A549 (cell line): ENCODE measurements at regions not wholly inside any gene's neighbourhood (a gene's known extent, or its start where the extent isn't known, plus 50 kb on each side); places are given as distances from the start of the nearest gene placed in this dataset.
"Not testable (repeated sequence)": the region's sequence is repeated elsewhere in the genome, so short reads cannot be mapped to it uniquely, and the experiment has no call there.

Source experiments
- ATAC-seq, 2 experiments: fragments of 200-7000 bp in 1 of 2; fragments of >200 bp in 1 of 2; cut with Nextera tagmentation in 1 of 2; cut with Tn5 transposase in 1 of 2; 3 replicates each; pipeline versions ENCODE4 v1.8.0 to v1.9.1; 2018 to 2020; ENCODE audit warnings: mild to moderate bottlenecking in 1 of 2, moderate library complexity in 1 of 2
- CTCF ChIA-PET: fragments of 300-600 bp; sonication (Branson Sonifier 250); formaldehyde crosslinking; extraction: SDS; loops from one replicate; lab custom pipeline; 2021; ENCODE audit warnings: antibody characterized with exemption, inconsistent platforms; lab: Yijun Ruan, JAX
- POLR2A ChIA-PET: fragments of 350-600 bp; formaldehyde crosslinking; extraction: SDS; loops from one replicate; lab custom pipeline; 2021; ENCODE audit warnings: antibody characterized with exemption, inconsistent platforms; lab: Yijun Ruan, JAX
- DNase-seq, 2 experiments: peaks; one replicate each; pipeline versions ENCODE4 v3.0.0 to v3.0.0-alpha.2; 2011 to 2016; ENCODE audit warnings: low read depth in 1 of 2, low spot score in 1 of 2
- FAIRE-seq: peaks from 2 replicates; lab custom pipeline; 2011; peaks lifted over from hg19 to GRCh38; lab: Jason Lieb, UNC
- H3K27ac ChIP-seq, 2 experiments: fragments of >200 bp; sonication (Bioruptor Twin); formaldehyde crosslinking; 3 replicates each; pipeline ENCODE4 v1.5.1; 2016 to 2017
- H3K4me1 ChIP-seq: fragments of >200 bp; sonication (Bioruptor Twin); formaldehyde crosslinking; 3 replicates; pipeline ENCODE4 v1.6.1; 2016
- H3K4me2 ChIP-seq: fragments of >200 bp; sonication (Bioruptor Twin); formaldehyde crosslinking; 3 replicates; pipeline ENCODE4 v1.6.1; 2016
- H3K4me3 ChIP-seq: fragments of >200 bp; sonication (Bioruptor Twin); formaldehyde crosslinking; 3 replicates; pipeline ENCODE4 v1.5.1; 2016
- H3K9me3 ChIP-seq: fragments of >200 bp; sonication (Bioruptor Twin); formaldehyde crosslinking; 3 replicates; pipeline ENCODE4 v1.6.1; 2016
- WGBS: methylation state at CpG from one replicate; pipeline ENCODE4 v1.1.6; 2017; ENCODE audit errors: missing lambda C conversion rate; 5-methylcytosine and 5-hydroxymethylcytosine counted together

DNA sequence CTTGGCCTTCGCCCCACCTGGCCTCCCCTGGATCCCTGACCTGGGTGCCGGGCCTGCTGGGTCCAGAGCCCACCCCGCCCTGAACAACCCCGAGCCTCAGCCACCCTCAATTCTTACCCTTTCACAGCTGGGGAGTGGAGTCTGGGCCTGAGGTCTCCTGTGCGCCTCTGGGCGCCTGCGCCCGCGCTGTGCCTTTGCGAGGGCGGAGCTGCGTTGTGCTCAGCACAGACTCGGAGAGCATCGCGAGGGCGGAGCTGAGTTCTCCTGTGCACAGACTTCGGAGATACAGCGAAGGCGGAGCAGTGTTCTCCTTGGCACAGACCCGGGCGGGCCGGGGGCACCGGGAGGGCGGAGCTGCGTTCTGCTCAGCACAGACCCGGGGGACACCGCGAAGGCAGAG, 123.3 kb downstream of the PPIAL4E start:
- FAIRE-seq: not testable (repeated sequence)

More for the DNA sequence above, 123.3 kb downstream of the PPIAL4E start:
- POLR2A ChIA-PET, H3K4me3 ChIP-seq, CTCF ChIA-PET, H3K4me2 ChIP-seq, DNase-seq, H3K27ac ChIP-seq, H3K4me1 ChIP-seq, H3K9me3 ChIP-seq: not testable (repeated sequence)
- ATAC-seq: peak; percentile 34 to 97; a peak in 4 of 6 replicates
- no CpG with 5 or more reads among the region's 28 CpGs for WGBS
